Progenitor cell of endocrine pancreas (in vitro differentiated cells): ENCODE measurements at regions not wholly inside any gene's neighbourhood (a gene's known extent, or its start where the extent isn't known, plus 50 kb on each side); places are given as distances from the start of the nearest gene placed in this dataset.

ENCODE experiments used
- DNase-seq: peaks from one replicate; pipeline ENCODE4 v3.0.0; 2021; ENCODE audit warnings: low spot score; ENCODE audit not compliant: unreplicated experiment
- H3K27ac Mint-ChIP-seq: 2 replicates; pipeline ENCODE4 v1.8.0; 2021; ENCODE audit warnings: mild to moderate bottlenecking, moderate library complexity, mixed read lengths
- H3K27me3 Mint-ChIP-seq: 2 replicates; pipeline ENCODE4 v1.8.0; 2021; ENCODE audit warnings: mixed read lengths
- H3K36me3 Mint-ChIP-seq: 2 replicates; pipeline ENCODE4 v1.8.0; 2022; ENCODE audit warnings: mixed read lengths; ENCODE audit not compliant: insufficient read depth
- H3K4me1 Mint-ChIP-seq: 2 replicates; pipeline ENCODE4 v1.8.0; 2021; ENCODE audit warnings: low read depth, mixed read lengths
- H3K4me3 Mint-ChIP-seq: 2 replicates; pipeline ENCODE4 v1.8.0; 2021; ENCODE audit warnings: low read depth, mild to moderate bottlenecking, moderate library complexity, mixed read lengths
- H3K9me3 Mint-ChIP-seq: 2 replicates; pipeline ENCODE4 v1.8.0; 2021; ENCODE audit warnings: low read depth, mixed read lengths
- CTCF ChIP-seq: fragments of 200-600 bp; sonication (generic); IDR thresholded peaks from one replicate; pipeline ENCODE4 v1.5.0; 2021; ENCODE audit warnings: antibody characterized with exemption, mild to moderate bottlenecking; ENCODE audit not compliant: unreplicated experiment

- Mint-ChIP-seq H3K9me3 (no peaks in the 10 kb centered on the region), H3K36me3 (no peaks in the 10 kb centered on the region), H3K4me3 (no peak overlapping the region), H3K27ac (no peak overlapping the region), H3K27me3 (peaks cover 62% of the 10 kb centered on the region), H3K4me1 (no peaks in the 10 kb centered on the region)
- DNase-seq = no peak
- TF ChIP-seq CTCF = no peak
Observed at GRCh38 chr22:48262596-48263430, 1500.4 kb downstream of the TBC1D22A start.

- H3K27me3 Mint-ChIP-seq = peaks cover 59% of the 10 kb centered on the region
- H3K9me3 Mint-ChIP-seq = no peaks in the 10 kb centered on the region
- peak; percentile 8 for TF ChIP-seq CTCF
- H3K27ac Mint-ChIP-seq = no peak overlapping the region
- no peaks in the 10 kb centered on the region for H3K36me3 Mint-ChIP-seq
- no peak overlapping the region for H3K4me3 Mint-ChIP-seq
- DNase-seq = no peak
- no peaks in the 10 kb centered on the region for H3K4me1 Mint-ChIP-seq
Observed at GRCh38 chr22:48261706-48262105, 1499.3 kb downstream of the TBC1D22A start.

- no peaks in the 10 kb centered on the region for H3K36me3 Mint-ChIP-seq
- H3K9me3 Mint-ChIP-seq = no peaks in the 10 kb centered on the region
- no peaks in the 10 kb centered on the region for H3K4me1 Mint-ChIP-seq
- TF ChIP-seq CTCF = no peak
- H3K27ac Mint-ChIP-seq = no peak overlapping the region
- no peak overlapping the region for H3K4me3 Mint-ChIP-seq
- DNase-seq = no peak
- H3K27me3 Mint-ChIP-seq = peaks cover 57% of the 10 kb centered on the region
Observed at GRCh38 chr22:48261048-48261621, 1498.7 kb downstream of the TBC1D22A start.

DNA sequence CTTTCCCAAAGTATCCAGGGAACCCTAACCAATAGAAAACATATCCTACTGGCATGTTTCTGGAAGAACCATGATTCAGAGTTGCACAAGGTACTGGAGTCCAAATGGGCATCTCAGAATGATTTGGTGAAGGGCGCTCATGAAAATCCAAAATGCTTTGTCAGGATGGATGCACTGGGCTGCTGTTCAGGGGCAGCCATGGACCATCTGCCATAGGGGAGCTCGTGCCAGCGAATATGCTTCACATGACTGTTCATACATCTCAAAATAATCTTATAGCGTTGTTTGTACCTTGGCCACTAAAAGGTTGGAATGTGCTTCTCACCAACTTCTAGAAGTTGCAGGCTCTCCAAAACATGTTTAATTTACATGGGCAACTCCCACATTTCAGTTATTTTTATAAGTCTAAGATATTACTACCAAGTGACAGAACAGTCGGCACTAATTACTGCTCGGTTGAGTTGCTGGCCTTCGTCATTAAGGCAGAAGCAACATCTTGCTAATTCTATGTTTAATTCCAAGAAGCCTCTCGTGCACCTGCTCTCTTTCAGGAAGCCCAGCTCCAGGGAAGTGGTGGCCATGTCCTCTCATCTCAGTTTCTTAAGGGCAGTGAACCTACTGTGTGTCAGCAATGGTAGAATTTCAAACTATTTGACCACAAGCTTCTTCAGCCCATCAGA lies 1497.7 kb downstream of the TBC1D22A start:
- H3K27ac Mint-ChIP-seq = no peak overlapping the region
- no peak for TF ChIP-seq CTCF
- H3K9me3 Mint-ChIP-seq = no peaks in the 10 kb centered on the region
- H3K36me3 Mint-ChIP-seq = no peaks in the 10 kb centered on the region
- no peaks in the 10 kb centered on the region for H3K4me1 Mint-ChIP-seq
- no peak for DNase-seq
- peaks cover 61% of the 10 kb centered on the region for H3K27me3 Mint-ChIP-seq
- H3K4me3 Mint-ChIP-seq = no peak overlapping the region

GRCh38 chr22:48258811-48259210 lies 1496.4 kb downstream of the TBC1D22A start:
- H3K4me1 Mint-ChIP-seq = peaks cover 4% of the 10 kb centered on the region
- H3K36me3 Mint-ChIP-seq = no peaks in the 10 kb centered on the region
- DNase-seq = no peak
- no peaks in the 10 kb centered on the region for H3K9me3 Mint-ChIP-seq
- no peak for TF ChIP-seq CTCF
- peaks cover 69% of the 10 kb centered on the region for H3K27me3 Mint-ChIP-seq
- H3K27ac Mint-ChIP-seq = no peak overlapping the region
- H3K4me3 Mint-ChIP-seq = no peak overlapping the region
